ENCODE measurements at regions not wholly inside any gene's neighbourhood (a gene's known extent, or its start where the extent isn't known, plus 50 kb on each side); places are given as distances from the start of the nearest gene placed in this dataset.

GRCh38 chr9:120043448-120043847 is 536.5 kb downstream of the CDK5RAP2 start:
- Mint-ChIP-seq H3K27ac (peak overlapping the region in 1 of 2 donors; percentile 14), H3K36me3 (ENCODE audit: insufficient read depth) (no peaks in the 10 kb centered on the region)

DNA sequence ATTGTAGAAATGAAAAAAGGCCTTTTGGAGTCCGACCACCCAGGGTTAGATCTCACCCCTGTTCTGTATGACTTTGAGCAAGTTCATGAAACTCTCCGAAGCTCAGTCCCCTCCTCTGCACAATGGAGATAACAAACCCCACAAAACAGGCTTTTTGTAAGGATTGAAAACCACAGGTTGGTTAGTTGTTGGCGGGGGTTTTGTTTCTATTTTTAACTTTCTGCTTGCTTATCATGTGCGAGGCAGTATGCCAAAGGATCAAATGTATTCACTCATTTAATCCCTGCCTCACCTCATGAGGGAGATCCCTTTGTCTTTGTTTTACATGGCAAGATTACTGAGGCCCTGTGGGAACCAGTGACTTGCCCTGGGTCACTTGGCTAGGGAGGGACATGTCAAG is 539.1 kb downstream of the CDK5RAP2 start:
- no peaks in the 10 kb centered on the region for H3K36me3 Mint-ChIP-seq (ENCODE audit: insufficient read depth)
- H3K9me3 Mint-ChIP-seq: peaks cover 7 to 12% of the 10 kb centered on the region in 2 donors
- H3K4me3 Mint-ChIP-seq: no peak overlapping the region
- no peaks in the 10 kb centered on the region for H3K27me3 Mint-ChIP-seq
- no peaks in the 10 kb centered on the region for H3K4me1 Mint-ChIP-seq (ENCODE audit: low read depth in 2 of 2)
- no peak for ATAC-seq (replicated peaks)
- DNase-seq: no peak
- H3K27ac Mint-ChIP-seq: no peak overlapping the region

More at GRCh38 chr9:120043448-120043847, 536.5 kb downstream of the CDK5RAP2 start:
- Mint-ChIP-seq H3K9me3 (peaks cover 6 to 12% of the 10 kb centered on the region in 2 donors), H3K4me3 (no peak overlapping the region), H3K27me3 (no peaks in the 10 kb centered on the region), H3K4me1 (ENCODE audit: low read depth in 2 of 2) (no peaks in the 10 kb centered on the region)
- no peak for DNase-seq
- no peak for ATAC-seq (replicated peaks)

DNA sequence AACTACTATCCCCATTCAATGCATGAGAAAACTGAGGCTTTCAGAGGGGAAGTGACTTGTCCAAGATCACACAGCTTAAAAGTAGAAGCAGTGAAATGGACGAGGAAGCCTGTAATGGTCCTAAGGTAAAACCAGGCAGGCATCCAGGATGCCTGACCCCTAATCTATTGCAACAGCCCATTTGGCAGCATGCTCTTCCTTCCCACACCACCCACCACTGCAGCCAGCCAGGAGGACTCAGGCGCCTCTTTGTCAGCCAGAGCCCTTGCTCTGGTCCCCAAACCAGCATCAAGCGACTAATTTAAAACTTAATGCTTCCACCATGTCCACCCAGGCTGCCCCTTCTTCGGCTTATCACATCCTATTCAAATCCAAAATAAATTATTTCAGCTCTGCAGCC is 541.6 kb downstream of the CDK5RAP2 start:
- no peak for DNase-seq
- Mint-ChIP-seq H3K27me3 (no peaks in the 10 kb centered on the region), H3K27ac (no peak overlapping the region), H3K9me3 (peaks cover 0 to 2% of the 10 kb centered on the region in 2 donors), H3K4me3 (no peak overlapping the region), H3K4me1 (ENCODE audit: low read depth in 2 of 2) (no peaks in the 10 kb centered on the region), H3K36me3 (ENCODE audit: insufficient read depth) (no peaks in the 10 kb centered on the region)
- no peak for ATAC-seq (replicated peaks)

GRCh38 chr9:120032639-120033038 is 547.3 kb downstream of the CDK5RAP2 start:
- Mint-ChIP-seq H3K9me3 (peaks cover 0 to 2% of the 10 kb centered on the region in 2 donors), H3K27ac (no peak overlapping the region), H3K4me3 (no peak overlapping the region), H3K27me3 (peaks cover 0 to 8% of the 10 kb centered on the region in 2 donors), H3K4me1 (ENCODE audit: low read depth in 2 of 2) (peaks cover 0 to 2% of the 10 kb centered on the region in 2 donors), H3K36me3 (ENCODE audit: insufficient read depth) (no peaks in the 10 kb centered on the region)
- ATAC-seq (replicated peaks): no peak
- no peak for DNase-seq

GRCh38 chr9:120030847-120031246 is 549.1 kb downstream of the CDK5RAP2 start:
- ATAC-seq (replicated peaks) (no peak), DNase-seq (no peak)
- H3K4me3 Mint-ChIP-seq: no peak overlapping the region
- no peaks in the 10 kb centered on the region for H3K36me3 Mint-ChIP-seq (ENCODE audit: insufficient read depth)
- H3K27me3 Mint-ChIP-seq: peaks cover 0 to 8% of the 10 kb centered on the region in 2 donors
- peaks cover 0 to 2% of the 10 kb centered on the region in 2 donors for H3K4me1 Mint-ChIP-seq (ENCODE audit: low read depth in 2 of 2)
- peaks cover 0 to 2% of the 10 kb centered on the region in 2 donors for H3K9me3 Mint-ChIP-seq
- no peak overlapping the region for H3K27ac Mint-ChIP-seq

DNA sequence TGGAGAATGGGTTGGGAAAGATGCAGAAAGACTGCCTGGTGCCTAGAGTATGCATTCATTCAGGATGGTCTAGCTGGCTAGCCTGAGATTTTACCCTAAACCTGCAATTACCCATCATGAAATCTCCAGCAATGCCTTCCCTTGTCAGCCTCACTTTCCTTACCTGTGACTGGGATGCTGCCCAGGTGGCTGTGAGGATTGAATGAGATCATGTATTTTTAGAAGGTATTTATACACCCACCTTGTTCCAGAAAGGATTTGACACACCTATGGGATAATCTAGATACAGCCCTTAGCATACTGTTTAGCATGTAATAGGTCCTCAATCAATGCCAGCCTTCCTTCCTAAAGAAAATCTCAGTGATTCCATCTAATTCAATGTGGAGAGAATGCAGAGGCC is 561.4 kb downstream of the CDK5RAP2 start:
- Mint-ChIP-seq H3K36me3 (ENCODE audit: insufficient read depth) (no peaks in the 10 kb centered on the region), H3K9me3 (peaks cover 6 to 7% of the 10 kb centered on the region in 2 donors), H3K4me3 (no peak overlapping the region), H3K27ac (no peak overlapping the region), H3K27me3 (no peaks in the 10 kb centered on the region), H3K4me1 (ENCODE audit: low read depth in 2 of 2) (no peaks in the 10 kb centered on the region)
- no peak for DNase-seq
- no peak for ATAC-seq (replicated peaks)

DNA sequence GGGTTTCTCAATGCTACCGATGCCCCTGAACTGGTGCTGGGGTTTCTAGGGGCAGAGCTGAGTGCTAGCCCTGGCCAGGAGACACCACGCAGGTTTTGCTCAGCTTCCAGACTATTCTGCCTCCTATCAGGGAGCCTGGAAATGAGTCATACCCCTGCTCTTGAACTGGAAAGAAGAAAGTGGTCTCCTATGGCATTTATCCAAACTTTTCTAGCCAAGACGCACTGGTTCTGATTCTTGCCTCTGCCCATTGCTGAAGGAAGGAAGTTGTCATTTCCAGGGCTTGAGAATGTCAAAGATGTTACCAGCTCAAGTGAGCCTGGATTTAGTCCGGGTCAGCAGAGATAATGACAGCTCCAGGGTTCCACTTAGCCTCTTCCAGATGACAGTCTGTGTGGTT is 561.9 kb downstream of the CDK5RAP2 start:
- ATAC-seq (replicated peaks) (no peak), DNase-seq (no peak)
- H3K4me1 Mint-ChIP-seq (ENCODE audit: low read depth in 2 of 2): no peaks in the 10 kb centered on the region
- H3K4me3 Mint-ChIP-seq: no peak overlapping the region
- no peak overlapping the region for H3K27ac Mint-ChIP-seq
- H3K27me3 Mint-ChIP-seq: no peaks in the 10 kb centered on the region
- peaks cover 5 to 7% of the 10 kb centered on the region in 2 donors for H3K9me3 Mint-ChIP-seq
- H3K36me3 Mint-ChIP-seq (ENCODE audit: insufficient read depth): no peaks in the 10 kb centered on the region

DNA sequence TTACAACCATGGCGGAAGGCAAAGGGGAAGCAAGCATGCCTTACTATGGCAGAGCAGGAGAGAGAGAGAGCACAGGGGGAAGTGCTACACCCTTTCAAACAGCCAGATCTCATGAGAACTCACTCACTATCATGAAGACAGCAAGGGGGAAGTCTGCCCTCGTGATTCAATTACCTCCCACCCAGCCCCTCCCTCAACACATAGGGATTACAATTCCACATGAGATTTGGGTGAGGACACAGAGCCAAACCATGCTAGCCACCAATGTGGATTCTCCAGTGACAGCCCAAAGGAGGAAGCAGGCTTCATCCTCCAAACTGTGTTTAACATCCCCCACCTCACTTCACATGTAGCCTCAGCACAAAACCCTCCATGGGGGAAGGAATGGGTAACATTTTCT is 563.7 kb downstream of the CDK5RAP2 start:
- Mint-ChIP-seq H3K27ac (no peak overlapping the region), H3K4me3 (no peak overlapping the region), H3K9me3 (peaks cover 4 to 7% of the 10 kb centered on the region in 2 donors), H3K4me1 (ENCODE audit: low read depth in 2 of 2) (no peaks in the 10 kb centered on the region), H3K36me3 (ENCODE audit: insufficient read depth) (no peaks in the 10 kb centered on the region), H3K27me3 (no peaks in the 10 kb centered on the region)
- ATAC-seq (replicated peaks) (no peak), DNase-seq (no peak)

DNA sequence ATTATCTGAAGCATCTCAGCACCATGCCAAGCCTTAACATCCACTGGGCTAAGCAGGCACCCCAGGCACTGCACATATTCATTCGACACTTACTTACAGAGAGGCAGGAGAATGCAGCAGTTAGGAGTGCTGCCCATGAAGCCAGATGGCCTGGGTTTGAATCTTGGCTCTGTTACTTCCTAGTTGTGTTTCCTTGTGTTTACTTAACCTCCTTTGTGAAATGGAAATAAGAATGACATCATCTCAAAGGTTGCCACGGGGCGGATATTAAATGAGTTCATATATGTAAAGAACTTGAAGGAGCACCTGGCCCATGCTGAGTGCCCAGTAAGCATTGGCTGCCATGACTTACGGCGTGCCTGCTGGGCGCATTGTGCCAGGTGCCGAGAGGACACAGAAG is 565.2 kb downstream of the CDK5RAP2 start:
- no peaks in the 10 kb centered on the region for H3K4me1 Mint-ChIP-seq (ENCODE audit: low read depth in 2 of 2)
- H3K9me3 Mint-ChIP-seq: peaks cover 0 to 2% of the 10 kb centered on the region in 2 donors
- no peak overlapping the region for H3K4me3 Mint-ChIP-seq
- DNase-seq (no peak), ATAC-seq (replicated peaks) (no peak)
- H3K36me3 Mint-ChIP-seq (ENCODE audit: insufficient read depth): no peaks in the 10 kb centered on the region
- H3K27ac Mint-ChIP-seq: no peak overlapping the region
- peaks cover 0 to 5% of the 10 kb centered on the region in 2 donors for H3K27me3 Mint-ChIP-seq

DNA sequence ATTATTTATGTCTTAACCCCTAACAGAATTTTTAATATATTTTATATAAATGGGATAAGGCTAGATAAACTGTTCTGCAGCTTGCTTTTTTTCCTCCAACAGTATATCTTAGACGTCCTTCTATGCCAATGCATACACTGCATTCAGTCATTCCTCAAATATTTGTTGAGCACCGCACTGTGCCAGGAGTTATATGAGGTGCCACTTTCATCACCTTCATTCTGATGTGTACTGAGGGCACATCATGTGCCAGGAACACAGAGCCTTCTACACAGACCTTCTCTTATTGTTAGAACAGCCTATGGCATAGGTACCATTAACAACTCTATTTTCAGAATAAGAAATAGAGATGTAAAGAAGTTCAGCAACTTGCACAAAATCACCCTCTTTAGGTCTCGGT is 570.1 kb downstream of the CDK5RAP2 start:
- Mint-ChIP-seq H3K36me3 (ENCODE audit: insufficient read depth) (no peaks in the 10 kb centered on the region), H3K9me3 (peaks cover 4 to 7% of the 10 kb centered on the region in 2 donors), H3K4me1 (ENCODE audit: low read depth in 2 of 2) (no peaks in the 10 kb centered on the region), H3K4me3 (no peak overlapping the region), H3K27me3 (peaks cover 5 to 7% of the 10 kb centered on the region in 2 donors), H3K27ac (no peak overlapping the region)
- no peak for ATAC-seq (replicated peaks)
- DNase-seq: no peak

GRCh38 chr9:120001536-120001935 is 578.4 kb downstream of the CDK5RAP2 start:
- Mint-ChIP-seq H3K9me3 (peaks cover 1 to 4% of the 10 kb centered on the region in 2 donors), H3K27ac (no peak overlapping the region), H3K27me3 (no peaks in the 10 kb centered on the region), H3K4me3 (no peak overlapping the region), H3K36me3 (ENCODE audit: insufficient read depth) (no peaks in the 10 kb centered on the region), H3K4me1 (ENCODE audit: low read depth in 2 of 2) (no peaks in the 10 kb centered on the region)
- DNase-seq (no peak), ATAC-seq (replicated peaks) (no peak)

DNA sequence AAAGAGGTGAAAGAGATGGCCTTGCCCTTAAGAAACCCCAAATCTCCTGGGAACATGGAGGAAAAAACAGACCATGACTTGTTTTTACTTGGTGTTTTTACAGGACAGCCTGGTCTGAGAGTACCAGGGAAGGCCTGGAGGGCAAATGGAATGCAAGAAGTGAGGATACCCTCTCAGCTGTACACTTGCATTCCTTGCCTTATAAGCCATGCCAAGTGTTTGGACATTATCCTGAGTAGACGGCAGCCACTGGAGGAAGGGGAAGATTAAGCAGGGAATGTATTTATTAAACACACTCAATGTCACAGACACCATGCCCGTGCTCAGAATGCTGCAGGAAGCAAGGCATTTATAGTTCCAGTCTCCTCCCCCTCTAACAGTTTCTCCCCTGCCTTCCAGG is 581.4 kb downstream of the CDK5RAP2 start:
- Mint-ChIP-seq H3K27ac (no peak overlapping the region), H3K36me3 (ENCODE audit: insufficient read depth) (no peaks in the 10 kb centered on the region), H3K9me3 (no peaks in the 10 kb centered on the region), H3K27me3 (no peaks in the 10 kb centered on the region), H3K4me1 (ENCODE audit: low read depth in 2 of 2) (no peaks in the 10 kb centered on the region), H3K4me3 (no peak overlapping the region)
- DNase-seq (no peak), ATAC-seq (replicated peaks) (no peak)

GRCh38 chr9:119991797-119992196 is 588.2 kb downstream of the CDK5RAP2 start:
- H3K36me3 Mint-ChIP-seq (ENCODE audit: insufficient read depth): no peaks in the 10 kb centered on the region
- ATAC-seq (replicated peaks) (no peak), DNase-seq (no peak)
- no peak overlapping the region for H3K4me3 Mint-ChIP-seq
- no peaks in the 10 kb centered on the region for H3K27me3 Mint-ChIP-seq
- H3K27ac Mint-ChIP-seq: no peak overlapping the region
- peaks cover 0 to 8% of the 10 kb centered on the region in 2 donors for H3K9me3 Mint-ChIP-seq
- H3K4me1 Mint-ChIP-seq (ENCODE audit: low read depth in 2 of 2): no peaks in the 10 kb centered on the region

- H3K27me3 Mint-ChIP-seq: peaks cover 0 to 7% of the 10 kb centered on the region in 2 donors
- no peaks in the 10 kb centered on the region for H3K4me1 Mint-ChIP-seq (ENCODE audit: low read depth in 2 of 2)
- peaks cover under 1 to 9% of the 10 kb centered on the region in 2 donors for H3K9me3 Mint-ChIP-seq
- no peak for DNase-seq
- H3K27ac Mint-ChIP-seq: no peak overlapping the region
- H3K4me3 Mint-ChIP-seq: no peak overlapping the region
- no peak for ATAC-seq (replicated peaks)
- H3K36me3 Mint-ChIP-seq (ENCODE audit: insufficient read depth): no peaks in the 10 kb centered on the region
These were observed 593.3 kb downstream of the CDK5RAP2 start for GRCh38 chr9:119986713-119987112.

- H3K27ac Mint-ChIP-seq: no peak overlapping the region
- H3K36me3 Mint-ChIP-seq (ENCODE audit: insufficient read depth): no peaks in the 10 kb centered on the region
- ATAC-seq (replicated peaks) (no peak), DNase-seq (no peak)
- H3K4me3 Mint-ChIP-seq: no peak overlapping the region
- H3K27me3 Mint-ChIP-seq: peaks cover 0 to 7% of the 10 kb centered on the region in 2 donors
- H3K9me3 Mint-ChIP-seq: peaks cover 1 to 9% of the 10 kb centered on the region in 2 donors
- no peaks in the 10 kb centered on the region for H3K4me1 Mint-ChIP-seq (ENCODE audit: low read depth in 2 of 2)
These were observed 593.8 kb downstream of the CDK5RAP2 start for GRCh38 chr9:119986205-119986604.

All from effector memory CD8-positive, alpha-beta T cell (primary cell).